K562 (cell line): ENCODE measurements at regions not wholly inside any gene's neighbourhood (a gene's known extent, or its start where the extent isn't known, plus 50 kb on each side); places are given as distances from the start of the nearest gene placed in this dataset.

Experiments
- ARID2 ChIP-seq: fragments of 450-650 bp; IDR thresholded peaks from 2 replicates; pipeline ENCODE4 v1.6.1; 2017; ENCODE audit warnings: antibody characterized with exemption, mild to moderate bottlenecking
- FOXM1 ChIP-seq, 2 experiments: fragments of 450-650 bp in 1 of 2; sonication (generic) in 1 of 2; formaldehyde crosslinking in 1 of 2; IDR thresholded peaks; 2 replicates each; pipeline versions ENCODE4 v1.6.1 to v1.9.0; 2017 to 2022; ENCODE audit warnings: low read depth in 2 of 2, mild to moderate bottlenecking in 2 of 2, missing genetic modification reagents in 1 of 2, moderate library complexity in 1 of 2
- JUND ChIP-seq, 2 experiments: IDR thresholded peaks; 2 replicates in 1 of 2; 3 replicates in 1 of 2; pipeline ENCODE4 v1.6.1; 2011; ENCODE audit warnings: borderline replicate concordance in 2 of 2, low read depth in 2 of 2, low read length in 2 of 2, improper control_type of control experiment in 1 of 2, missing biosample characterization in 1 of 2, missing genetic modification characterization in 1 of 2, missing genetic modification reagents in 1 of 2
- POLR2G ChIP-seq: fragments of 200-400 bp; formaldehyde crosslinking; IDR thresholded peaks from 2 replicates; pipeline ENCODE4 v1.6.1; 2017; ENCODE audit warnings: low read depth, mild to moderate bottlenecking, antibody characterized with exemption, low read length, moderate library complexity
- SMARCC2 ChIP-seq: fragments of 450-650 bp; IDR thresholded peaks from 2 replicates; pipeline ENCODE4 v1.6.1; 2017; ENCODE audit warnings: antibody characterized with exemption, moderate library complexity, mild to moderate bottlenecking, low read depth
- TF ChIP-seq, protein P1 (sequence below), 2 experiments: fragments of 450-650 bp; formaldehyde crosslinking in 1 of 2; IDR thresholded peaks; 2 replicates each; pipeline versions ENCODE4 v1.4.0 to v1.6.1; 2014 to 2020; ENCODE audit warnings: mild to moderate bottlenecking in 2 of 2, borderline replicate concordance in 1 of 2, low read depth in 1 of 2
- TF ChIP-seq, protein P2 (sequence below): fragments of 450-650 bp; formaldehyde crosslinking; IDR thresholded peaks from 2 replicates; pipeline ENCODE4 v1.4.0; 2022; ENCODE audit warnings: missing genetic modification characterization
- TF ChIP-seq, protein P3 (sequence below), 3 experiments: IDR thresholded peaks in 2 of 3; conservative IDR thresholded peaks in 1 of 3; 2 replicates each; pipeline ENCODE4 v1.5.1; 2011 to 2012; ENCODE audit warnings: low read length in 3 of 3, mild to moderate bottlenecking in 3 of 3, control low read depth in 2 of 3, improper control_type of control experiment in 1 of 3, inconsistent platforms in 1 of 3, low read depth in 1 of 3, mixed read lengths in 1 of 3, moderate library complexity in 1 of 3; ENCODE audit not compliant: insufficient read depth in 2 of 3

DNA sequence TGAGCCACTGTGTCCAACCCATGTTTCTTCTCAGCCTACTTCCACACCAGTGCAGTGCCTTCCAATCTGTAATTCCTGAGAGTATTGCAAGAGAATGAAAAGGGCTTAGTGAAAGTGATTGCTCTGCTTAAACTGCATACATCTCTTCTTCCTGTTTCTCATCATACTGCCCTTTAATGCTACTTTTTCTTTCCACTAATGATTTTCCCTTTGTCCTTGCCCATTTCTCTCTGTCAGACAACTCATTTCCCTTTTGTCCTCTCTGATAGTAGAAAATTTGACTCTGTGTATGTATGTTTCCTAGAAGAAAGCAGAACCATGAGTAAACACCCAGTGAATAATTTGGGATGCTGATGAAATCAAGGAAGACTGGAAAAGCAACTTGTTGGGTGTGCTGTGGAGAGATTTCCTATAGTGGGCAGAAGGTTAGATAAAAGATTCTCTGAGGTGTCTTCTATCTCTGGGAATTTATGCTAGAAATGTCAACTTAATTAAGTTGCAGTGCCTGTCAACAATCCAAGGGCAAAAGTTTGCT lies 102.2 kb upstream of the CHD1 start:
- TF ChIP-seq, protein P1, sequence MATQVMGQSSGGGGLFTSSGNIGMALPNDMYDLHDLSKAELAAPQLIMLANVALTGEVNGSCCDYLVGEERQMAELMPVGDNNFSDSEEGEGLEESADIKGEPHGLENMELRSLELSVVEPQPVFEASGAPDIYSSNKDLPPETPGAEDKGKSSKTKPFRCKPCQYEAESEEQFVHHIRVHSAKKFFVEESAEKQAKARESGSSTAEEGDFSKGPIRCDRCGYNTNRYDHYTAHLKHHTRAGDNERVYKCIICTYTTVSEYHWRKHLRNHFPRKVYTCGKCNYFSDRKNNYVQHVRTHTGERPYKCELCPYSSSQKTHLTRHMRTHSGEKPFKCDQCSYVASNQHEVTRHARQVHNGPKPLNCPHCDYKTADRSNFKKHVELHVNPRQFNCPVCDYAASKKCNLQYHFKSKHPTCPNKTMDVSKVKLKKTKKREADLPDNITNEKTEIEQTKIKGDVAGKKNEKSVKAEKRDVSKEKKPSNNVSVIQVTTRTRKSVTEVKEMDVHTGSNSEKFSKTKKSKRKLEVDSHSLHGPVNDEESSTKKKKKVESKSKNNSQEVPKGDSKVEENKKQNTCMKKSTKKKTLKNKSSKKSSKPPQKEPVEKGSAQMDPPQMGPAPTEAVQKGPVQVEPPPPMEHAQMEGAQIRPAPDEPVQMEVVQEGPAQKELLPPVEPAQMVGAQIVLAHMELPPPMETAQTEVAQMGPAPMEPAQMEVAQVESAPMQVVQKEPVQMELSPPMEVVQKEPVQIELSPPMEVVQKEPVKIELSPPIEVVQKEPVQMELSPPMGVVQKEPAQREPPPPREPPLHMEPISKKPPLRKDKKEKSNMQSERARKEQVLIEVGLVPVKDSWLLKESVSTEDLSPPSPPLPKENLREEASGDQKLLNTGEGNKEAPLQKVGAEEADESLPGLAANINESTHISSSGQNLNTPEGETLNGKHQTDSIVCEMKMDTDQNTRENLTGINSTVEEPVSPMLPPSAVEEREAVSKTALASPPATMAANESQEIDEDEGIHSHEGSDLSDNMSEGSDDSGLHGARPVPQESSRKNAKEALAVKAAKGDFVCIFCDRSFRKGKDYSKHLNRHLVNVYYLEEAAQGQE (IDR thresholded peaks at IDR 0.05; ENCODE audit: borderline replicate concordance) = no peak
- TF ChIP-seq, protein P1 (CRISPR knock-in tag; IDR thresholded peaks at IDR 0.05; ENCODE audit: low read depth) = no peak
- no peak for TF ChIP-seq JUND (IDR thresholded peaks at IDR 0.05; ENCODE audit: borderline replicate concordance, low read depth, low read length)
- no peak for TF ChIP-seq JUND (tag; IDR thresholded peaks at IDR 0.05; ENCODE audit: borderline replicate concordance, low read depth, low read length)
- TF ChIP-seq ARID2 = no peak
- no peak for TF ChIP-seq POLR2G
- TF ChIP-seq FOXM1 (IDR thresholded peaks at IDR 0.05; ENCODE audit: low read depth) = no peak
- TF ChIP-seq FOXM1 (CRISPR knock-in tag; IDR thresholded peaks at IDR 0.05; ENCODE audit: low read depth) = no peak
- TF ChIP-seq, protein P2, sequence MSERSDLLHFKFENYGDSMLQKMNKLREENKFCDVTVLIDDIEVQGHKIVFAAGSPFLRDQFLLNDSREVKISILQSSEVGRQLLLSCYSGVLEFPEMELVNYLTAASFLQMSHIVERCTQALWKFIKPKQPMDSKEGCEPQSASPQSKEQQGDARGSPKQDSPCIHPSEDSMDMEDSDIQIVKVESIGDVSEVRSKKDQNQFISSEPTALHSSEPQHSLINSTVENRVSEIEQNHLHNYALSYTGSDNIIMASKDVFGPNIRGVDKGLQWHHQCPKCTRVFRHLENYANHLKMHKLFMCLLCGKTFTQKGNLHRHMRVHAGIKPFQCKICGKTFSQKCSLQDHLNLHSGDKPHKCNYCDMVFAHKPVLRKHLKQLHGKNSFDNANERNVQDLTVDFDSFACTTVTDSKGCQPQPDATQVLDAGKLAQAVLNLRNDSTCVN (CRISPR knock-in tag) = no peak
- TF ChIP-seq, protein P3, sequence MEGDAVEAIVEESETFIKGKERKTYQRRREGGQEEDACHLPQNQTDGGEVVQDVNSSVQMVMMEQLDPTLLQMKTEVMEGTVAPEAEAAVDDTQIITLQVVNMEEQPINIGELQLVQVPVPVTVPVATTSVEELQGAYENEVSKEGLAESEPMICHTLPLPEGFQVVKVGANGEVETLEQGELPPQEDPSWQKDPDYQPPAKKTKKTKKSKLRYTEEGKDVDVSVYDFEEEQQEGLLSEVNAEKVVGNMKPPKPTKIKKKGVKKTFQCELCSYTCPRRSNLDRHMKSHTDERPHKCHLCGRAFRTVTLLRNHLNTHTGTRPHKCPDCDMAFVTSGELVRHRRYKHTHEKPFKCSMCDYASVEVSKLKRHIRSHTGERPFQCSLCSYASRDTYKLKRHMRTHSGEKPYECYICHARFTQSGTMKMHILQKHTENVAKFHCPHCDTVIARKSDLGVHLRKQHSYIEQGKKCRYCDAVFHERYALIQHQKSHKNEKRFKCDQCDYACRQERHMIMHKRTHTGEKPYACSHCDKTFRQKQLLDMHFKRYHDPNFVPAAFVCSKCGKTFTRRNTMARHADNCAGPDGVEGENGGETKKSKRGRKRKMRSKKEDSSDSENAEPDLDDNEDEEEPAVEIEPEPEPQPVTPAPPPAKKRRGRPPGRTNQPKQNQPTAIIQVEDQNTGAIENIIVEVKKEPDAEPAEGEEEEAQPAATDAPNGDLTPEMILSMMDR (IDR thresholded peaks at IDR 0.05 in 2 of 3, conservative IDR thresholded peaks at IDR 0.05 in 1 of 3; ENCODE audit: insufficient read depth in 2 of 3, low read depth in 1 of 3, low read length in 3 of 3) = no peak
- no peak for TF ChIP-seq SMARCC2
